Hepatocyte (in vitro differentiated cells): ENCODE measurements at regions not wholly inside any gene's neighbourhood (a gene's known extent, or its start where the extent isn't known, plus 50 kb on each side); places are given as distances from the start of the nearest gene placed in this dataset.

ENCODE experiments used
- DNase-seq: peaks from one replicate; pipeline ENCODE4 v3.0.0-alpha.2; 2016; ENCODE audit warnings: low spot score
- H2AFZ ChIP-seq: fragments of 200-600 bp; sonication (generic); 2 replicates; pipeline ENCODE4 v1.6.0; 2016; ENCODE audit warnings: antibody characterized with exemption, mild to moderate bottlenecking
- H3K27ac ChIP-seq: fragments of 200-600 bp; sonication (generic); 2 replicates; pipeline ENCODE4 v1.5.1; 2016; ENCODE audit warnings: mild to moderate bottlenecking
- H3K27me3 ChIP-seq: fragments of 200-600 bp; sonication (generic); 2 replicates; pipeline ENCODE4 v1.6.1; 2016
- H3K36me3 ChIP-seq: fragments of 200-600 bp; sonication (generic); replicated peaks from 2 replicates; pipeline ENCODE4 v1.5.1; 2016; ENCODE audit warnings: low read depth; ENCODE audit not compliant: insufficient read depth
- H3K4me1 ChIP-seq: fragments of 200-600 bp; sonication (generic); 2 replicates; pipeline ENCODE4 v1.5.1; 2016; ENCODE audit warnings: mild to moderate bottlenecking, moderate library complexity; ENCODE audit not compliant: insufficient read depth
- H3K4me2 ChIP-seq: fragments of 200-600 bp; sonication (generic); 2 replicates; pipeline ENCODE4 v1.6.0; 2016
- H3K4me3 ChIP-seq: fragments of 200-600 bp; sonication (generic); 2 replicates; pipeline ENCODE4 v1.5.1; 2016; ENCODE audit warnings: mild to moderate bottlenecking
- H3K79me2 ChIP-seq: fragments of 200-600 bp; sonication (generic); 2 replicates; pipeline ENCODE4 v1.6.0; 2017; ENCODE audit warnings: mild to moderate bottlenecking
- H3K9me2 ChIP-seq: fragments of 200-600 bp; sonication (generic); replicated peaks from 2 replicates; pipeline ENCODE4 v1.6.0; 2017; ENCODE audit warnings: mild to moderate bottlenecking; ENCODE audit not compliant: insufficient read depth
- H3K9me3 ChIP-seq: fragments of 200-600 bp; sonication (generic); 2 replicates; pipeline ENCODE4 v1.5.1; 2016; ENCODE audit warnings: low read depth, mild to moderate bottlenecking
- H4K20me1 ChIP-seq: fragments of 200-600 bp; sonication (generic); 2 replicates; pipeline ENCODE4 v1.6.0; 2016; ENCODE audit warnings: mild to moderate bottlenecking; ENCODE audit not compliant: insufficient read depth, poor library complexity, severe bottlenecking
- CTCF ChIP-seq: fragments of 200-600 bp; sonication (generic); IDR thresholded peaks from 2 replicates; pipeline ENCODE4 v1.5.1; 2016; ENCODE audit warnings: antibody characterized with exemption, mild to moderate bottlenecking; ENCODE audit not compliant: poor library complexity
- EZH2 ChIP-seq: fragments of 200-600 bp; sonication (generic); IDR thresholded peaks from 2 replicates; pipeline ENCODE4 v1.6.1; 2016; ENCODE audit warnings: antibody characterized with exemption, mild to moderate bottlenecking, borderline replicate concordance
- EZH2phosphoT487 ChIP-seq: fragments of 200-600 bp; sonication (generic); IDR thresholded peaks from one replicate; pipeline ENCODE4 v1.6.1; 2018; ENCODE audit warnings: antibody characterized with exemption, mild to moderate bottlenecking, low read depth, moderate library complexity; ENCODE audit not compliant: unreplicated experiment, severe bottlenecking
- WGBS: methylation state at CpG from one replicate; pipeline ENCODE4 v1.1.6; 2016; ENCODE audit warnings: low lambda C conversion rate; ENCODE audit errors: missing lambda C conversion rate; 5-methylcytosine and 5-hydroxymethylcytosine counted together

- Histone ChIP-seq H3K4me2 (no peak overlapping the region), H3K27ac (no peak overlapping the region), H2AFZ (no peak overlapping the region), H4K20me1 (no peaks in the 10 kb centered on the region), H3K36me3 (no peaks in the 10 kb centered on the region), H3K4me3 (no peak overlapping the region), H3K27me3 (no peaks in the 10 kb centered on the region), H3K9me3 (no peaks in the 10 kb centered on the region), H3K79me2 (no peaks in the 10 kb centered on the region), H3K4me1 (no peaks in the 10 kb centered on the region), H3K9me2 (no peaks in the 10 kb centered on the region)
- WGBS = 85% methylated on average over 2 of the region's 2 CpGs
- TF ChIP-seq CTCF (no peak), EZH2phosphoT487 (no peak), EZH2 (no peak)
- no peak for DNase-seq
Observed at GRCh38 chr7:91811641-91812040, 68.9 kb downstream of the MTERF1 start.

- H3K4me3 ChIP-seq = no peak overlapping the region
- H3K79me2 ChIP-seq = no peaks in the 10 kb centered on the region
- no peaks in the 10 kb centered on the region for H4K20me1 ChIP-seq
- H3K9me3 ChIP-seq = no peaks in the 10 kb centered on the region
- no peaks in the 10 kb centered on the region for H3K9me2 ChIP-seq
- no peaks in the 10 kb centered on the region for H3K4me1 ChIP-seq
- H2AFZ ChIP-seq = no peak overlapping the region
- H3K36me3 ChIP-seq = no peaks in the 10 kb centered on the region
- TF ChIP-seq CTCF (no peak), EZH2phosphoT487 (no peak), EZH2 (no peak)
- no peaks in the 10 kb centered on the region for H3K27me3 ChIP-seq
- no peak overlapping the region for H3K27ac ChIP-seq
- no peak overlapping the region for H3K4me2 ChIP-seq
- WGBS = 83% methylated on average over 3 of the region's 3 CpGs
- DNase-seq = no peak
Observed at GRCh38 chr7:91812388-91812787, 68.1 kb downstream of the MTERF1 start.

- TF ChIP-seq EZH2 (no peak), CTCF (no peak), EZH2phosphoT487 (no peak)
- Histone ChIP-seq H3K4me2 (no peak overlapping the region), H3K79me2 (no peaks in the 10 kb centered on the region), H4K20me1 (no peaks in the 10 kb centered on the region), H3K4me3 (no peak overlapping the region), H3K9me2 (no peaks in the 10 kb centered on the region), H3K27ac (no peak overlapping the region), H2AFZ (no peak overlapping the region), H3K4me1 (no peaks in the 10 kb centered on the region), H3K9me3 (no peaks in the 10 kb centered on the region), H3K27me3 (no peaks in the 10 kb centered on the region), H3K36me3 (no peaks in the 10 kb centered on the region)
- no peak for DNase-seq
- WGBS = 88% methylated on average over 1 of the region's 1 CpG
Observed at GRCh38 chr7:91814189-91814588, 66.3 kb downstream of the MTERF1 start.
